DND-41 (cell line): ENCODE measurements at regions not wholly inside any gene's neighbourhood (a gene's known extent, or its start where the extent isn't known, plus 50 kb on each side); places are given as distances from the start of the nearest gene placed in this dataset.

Source experiments
- ATAC-seq: fragments of 200-7000 bp; cut with Tn5 transposase; 3 replicates; pipeline ENCODE4 v1.9.1; 2021; ENCODE audit warnings: low read depth; ENCODE audit not compliant: insufficient read depth
- DNase-seq: peaks from one replicate; pipeline ENCODE4 v3.0.0-alpha.2; 2020
- H2AFZ ChIP-seq: 2 replicates; pipeline ENCODE4 v1.6.0; 2012; ENCODE audit warnings: low read depth, low read length
- H3K27ac ChIP-seq: 2 replicates; pipeline ENCODE4 v1.5.1; 2012; ENCODE audit warnings: low read length, inconsistent platforms
- H3K27me3 ChIP-seq: fragments of 200-600 bp; sonication (generic); 2 replicates; pipeline ENCODE4 v1.6.0; 2012; ENCODE audit warnings: low read length, mild to moderate bottlenecking, inconsistent platforms; ENCODE audit not compliant: insufficient read depth, poor library complexity
- H3K36me3 ChIP-seq: 2 replicates; pipeline ENCODE4 v1.5.1; 2012; ENCODE audit warnings: low read length, inconsistent platforms; ENCODE audit not compliant: insufficient read depth
- H3K4me1 ChIP-seq: 2 replicates; pipeline ENCODE4 v1.5.1; 2012; ENCODE audit warnings: mild to moderate bottlenecking, low read length; ENCODE audit not compliant: insufficient read depth
- H3K4me2 ChIP-seq: 2 replicates; pipeline ENCODE4 v1.6.0; 2012; ENCODE audit warnings: mild to moderate bottlenecking, moderate library complexity, low read length, inconsistent platforms; ENCODE audit not compliant: insufficient read depth
- H3K4me3 ChIP-seq, 2 experiments: fragments of 200-600 bp in 1 of 2; shearing (Covaris generic) in 1 of 2; 2 replicates each; pipeline ENCODE4 v1.5.1; 2012 to 2016; ENCODE audit warnings: inconsistent platforms in 2 of 2, low read length in 2 of 2, mild to moderate bottlenecking in 2 of 2, low read depth in 1 of 2, moderate library complexity in 1 of 2
- H3K79me2 ChIP-seq: 2 replicates; pipeline ENCODE4 v1.6.0; 2012; ENCODE audit warnings: low read length, inconsistent platforms; ENCODE audit not compliant: insufficient read depth
- H3K9ac ChIP-seq: 2 replicates; pipeline ENCODE4 v1.6.0; 2012; ENCODE audit warnings: low read depth, mild to moderate bottlenecking, inconsistent platforms, low read length, moderate library complexity
- H3K9me3 ChIP-seq: 2 replicates; pipeline ENCODE4 v1.5.1; 2012; ENCODE audit warnings: low read length, moderate library complexity, mild to moderate bottlenecking, inconsistent platforms; ENCODE audit not compliant: insufficient read depth, severe bottlenecking
- H4K20me1 ChIP-seq: 2 replicates; pipeline ENCODE4 v1.6.0; 2012; ENCODE audit warnings: low read length; ENCODE audit not compliant: insufficient read depth
- CTCF ChIP-seq: IDR thresholded peaks from 2 replicates; pipeline ENCODE4 v1.5.1; 2012; ENCODE audit warnings: borderline replicate concordance, low read length, moderate library complexity, mild to moderate bottlenecking; ENCODE audit not compliant: poor library complexity, severe bottlenecking; ENCODE audit errors: extremely low read depth
- EZH2 ChIP-seq: IDR thresholded peaks from 3 replicates; pipeline ENCODE4 v1.6.1; 2012; ENCODE audit warnings: borderline replicate concordance, low read depth, mild to moderate bottlenecking, moderate library complexity, low read length, inconsistent platforms; ENCODE audit not compliant: severe bottlenecking

GRCh38 chr1:203932556-203932955 is 71.2 kb downstream of the SNRPE start:
- Histone ChIP-seq H4K20me1 (no peaks in the 10 kb centered on the region), H3K79me2 (no peaks in the 10 kb centered on the region), H3K36me3 (no peaks in the 10 kb centered on the region), H3K4me3 (no peak overlapping the region), H2AFZ (no peak overlapping the region), H3K4me1 (no peaks in the 10 kb centered on the region), H3K9ac (no peak overlapping the region), H3K27me3 (no peaks in the 10 kb centered on the region), H3K27ac (no peak overlapping the region), H3K9me3 (no peaks in the 10 kb centered on the region), H3K4me2 (no peak overlapping the region)
- ATAC-seq (no peak), DNase-seq (no peak)
- no peak for TF ChIP-seq CTCF
- TF ChIP-seq EZH2, result no peak

- no peak overlapping the region for H2AFZ ChIP-seq
- no peaks in the 10 kb centered on the region for H3K36me3 ChIP-seq
- TF ChIP-seq EZH2, result no peak
- no peaks in the 10 kb centered on the region for H3K79me2 ChIP-seq
- no peaks in the 10 kb centered on the region for H3K27me3 ChIP-seq
- H3K9me3 ChIP-seq, result no peaks in the 10 kb centered on the region
- no peak overlapping the region for H3K4me2 ChIP-seq
- no peaks in the 10 kb centered on the region for H3K4me1 ChIP-seq
- no peak for DNase-seq
- no peak overlapping the region for H3K4me3 ChIP-seq
- no peaks in the 10 kb centered on the region for H4K20me1 ChIP-seq
- ATAC-seq, result no peak
- H3K27ac ChIP-seq, result no peak overlapping the region
- H3K9ac ChIP-seq, result no peak overlapping the region
Observed at GRCh38 chr1:203934027-203934426, 72.6 kb downstream of the SNRPE start.

- H3K4me3 ChIP-seq, result no peak overlapping the region
- H2AFZ ChIP-seq, result no peak overlapping the region
- no peak overlapping the region for H3K27ac ChIP-seq
- no peak for TF ChIP-seq EZH2
- TF ChIP-seq CTCF, result no peak
- ATAC-seq (no peak), DNase-seq (no peak)
- H3K36me3 ChIP-seq, result no peaks in the 10 kb centered on the region
- H3K9ac ChIP-seq, result no peak overlapping the region
- H3K4me1 ChIP-seq, result no peaks in the 10 kb centered on the region
- no peaks in the 10 kb centered on the region for H3K79me2 ChIP-seq
- H4K20me1 ChIP-seq, result no peaks in the 10 kb centered on the region
- no peak overlapping the region for H3K4me2 ChIP-seq
- no peaks in the 10 kb centered on the region for H3K27me3 ChIP-seq
- no peaks in the 10 kb centered on the region for H3K9me3 ChIP-seq
Observed at GRCh38 chr1:203934651-203935050, 73.3 kb downstream of the SNRPE start.

GRCh38 chr1:203935321-203935720 is 73.9 kb downstream of the SNRPE start:
- no peaks in the 10 kb centered on the region for H3K79me2 ChIP-seq
- no peaks in the 10 kb centered on the region for H3K36me3 ChIP-seq
- no peak for DNase-seq
- no peaks in the 10 kb centered on the region for H3K27me3 ChIP-seq
- no peak for TF ChIP-seq EZH2
- TF ChIP-seq CTCF, result no peak
- no peaks in the 10 kb centered on the region for H3K4me1 ChIP-seq
- no peaks in the 10 kb centered on the region for H3K9me3 ChIP-seq
- H3K4me2 ChIP-seq, result no peak overlapping the region
- H3K4me3 ChIP-seq, result no peak overlapping the region
- ATAC-seq, result no peak
- H4K20me1 ChIP-seq, result no peaks in the 10 kb centered on the region
- no peak overlapping the region for H3K27ac ChIP-seq
- no peak overlapping the region for H3K9ac ChIP-seq
- no peak overlapping the region for H2AFZ ChIP-seq
